ENCODE measurements at regions not wholly inside any gene's neighbourhood (a gene's known extent, or its start where the extent isn't known, plus 50 kb on each side); places are given as distances from the start of the nearest gene placed in this dataset.

DNA sequence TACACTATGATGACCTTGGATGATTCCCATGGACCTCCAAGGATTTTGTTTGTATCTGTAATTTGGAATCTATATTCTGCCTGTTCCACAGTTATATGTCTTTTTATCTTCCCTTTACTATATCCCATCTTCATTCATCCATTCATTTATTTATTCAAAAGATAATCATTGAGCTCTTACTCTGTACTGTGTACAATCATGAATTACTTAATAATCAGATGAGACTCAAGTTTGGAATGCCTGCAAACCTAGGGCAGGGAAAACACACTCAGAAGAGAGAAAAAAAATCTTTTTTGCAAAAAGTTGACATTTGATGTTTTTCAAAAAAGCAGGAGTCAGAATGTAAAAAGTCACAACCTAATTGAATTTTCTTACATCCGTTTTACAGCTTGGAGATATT, 170.2 kb upstream of the GNAI1 start:
- Histone ChIP-seq H3K4me1 (ENCODE audit: control insufficient read depth, insufficient read depth, low read length) (no peaks in the 10 kb centered on the region), H4K20me1 (ENCODE audit: control insufficient read depth, insufficient read depth) (no peaks in the 10 kb centered on the region), H3K9me3 (replicated peaks; ENCODE audit: control insufficient read depth, insufficient read depth, low read length) (no peaks in the 10 kb centered on the region), H2AFZ (ENCODE audit: control insufficient read depth, low read depth, low read length) (no peak overlapping the region), H3K4me3 (no peak overlapping the region), H3K27me3 (replicated peaks in 1 of 2; ENCODE audit: control insufficient read depth in 2 of 2, insufficient read depth in 2 of 2, low read length in 1 of 2) (no peaks in the 10 kb centered on the region), H3K9ac (ENCODE audit: control insufficient read depth, insufficient read depth, low read length) (no peak overlapping the region), H3K4me2 (ENCODE audit: control insufficient read depth, insufficient read depth) (no peak overlapping the region), H3K27ac (ENCODE audit: control insufficient read depth, insufficient read depth) (no peak overlapping the region), H3K36me3 (ENCODE audit: control insufficient read depth in 2 of 2, insufficient read depth in 2 of 2, low read length in 1 of 2) (no peaks in the 10 kb centered on the region), H3K79me2 (ENCODE audit: control insufficient read depth, insufficient read depth, low read length) (no peaks in the 10 kb centered on the region)
- in situ Hi-C loops (cut with MboI) (no loop called here), intact Hi-C loops (cut with micrococcal nuclease; ENCODE audit: unreplicated experiment) (no loop called here)
- WGBS (ENCODE audit: insufficient coverage, insufficient replicate concordance, low lambda C conversion rate, missing lambda C conversion rate): 0% methylated on average over 1 of the region's 1 CpG
- FAIRE-seq (no peak), DNase-seq (ENCODE audit: low read depth, low spot score) (no peak), ATAC-seq (no peak)
- BruUV-seq (replicated peaks): no TSS peak
- SMC1A ChIA-PET (ENCODE audit: uncharacterized antibody, unreplicated experiment): no interaction called here
- TF ChIP-seq MYB (IDR thresholded peaks at IDR 0.05; ENCODE audit: borderline replicate concordance, low read depth, low read length) (no peak), BRCA1 (IDR thresholded peaks at IDR 0.05; ENCODE audit: low read depth, low read length) (no peak), NR2C2 (IDR thresholded peaks at IDR 0.05; ENCODE audit: borderline replicate concordance, control insufficient read depth, insufficient read length, low read depth) (no peak), YBX1 (IDR thresholded peaks at IDR 0.05) (no peak), FOXM1 (IDR thresholded peaks at IDR 0.05; ENCODE audit: low read depth, low read length) (no peak), TAF1 (IDR thresholded peaks at IDR 0.05; ENCODE audit: borderline replicate concordance, low read depth, low read length) (no peak), POLR2AphosphoS5 (IDR thresholded peaks at IDR 0.05; ENCODE audit: low read length) (no peak), ZNF384 (IDR thresholded peaks at IDR 0.05; ENCODE audit: borderline replicate concordance, low read depth, low read length) (no peak), ZZZ3 (IDR thresholded peaks at IDR 0.05; ENCODE audit: control insufficient read depth, insufficient read length, low read depth) (no peak)
- TF ChIP-seq, protein P1, sequence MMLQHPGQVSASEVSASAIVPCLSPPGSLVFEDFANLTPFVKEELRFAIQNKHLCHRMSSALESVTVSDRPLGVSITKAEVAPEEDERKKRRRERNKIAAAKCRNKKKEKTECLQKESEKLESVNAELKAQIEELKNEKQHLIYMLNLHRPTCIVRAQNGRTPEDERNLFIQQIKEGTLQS (IDR thresholded peaks at IDR 0.05; ENCODE audit: borderline replicate concordance, extremely low read depth, low read depth, low read length): no peak
- TF ChIP-seq, protein P2, sequence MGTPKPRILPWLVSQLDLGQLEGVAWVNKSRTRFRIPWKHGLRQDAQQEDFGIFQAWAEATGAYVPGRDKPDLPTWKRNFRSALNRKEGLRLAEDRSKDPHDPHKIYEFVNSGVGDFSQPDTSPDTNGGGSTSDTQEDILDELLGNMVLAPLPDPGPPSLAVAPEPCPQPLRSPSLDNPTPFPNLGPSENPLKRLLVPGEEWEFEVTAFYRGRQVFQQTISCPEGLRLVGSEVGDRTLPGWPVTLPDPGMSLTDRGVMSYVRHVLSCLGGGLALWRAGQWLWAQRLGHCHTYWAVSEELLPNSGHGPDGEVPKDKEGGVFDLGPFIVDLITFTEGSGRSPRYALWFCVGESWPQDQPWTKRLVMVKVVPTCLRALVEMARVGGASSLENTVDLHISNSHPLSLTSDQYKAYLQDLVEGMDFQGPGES (IDR thresholded peaks at IDR 0.05): no peak
- TF ChIP-seq, protein P3, sequence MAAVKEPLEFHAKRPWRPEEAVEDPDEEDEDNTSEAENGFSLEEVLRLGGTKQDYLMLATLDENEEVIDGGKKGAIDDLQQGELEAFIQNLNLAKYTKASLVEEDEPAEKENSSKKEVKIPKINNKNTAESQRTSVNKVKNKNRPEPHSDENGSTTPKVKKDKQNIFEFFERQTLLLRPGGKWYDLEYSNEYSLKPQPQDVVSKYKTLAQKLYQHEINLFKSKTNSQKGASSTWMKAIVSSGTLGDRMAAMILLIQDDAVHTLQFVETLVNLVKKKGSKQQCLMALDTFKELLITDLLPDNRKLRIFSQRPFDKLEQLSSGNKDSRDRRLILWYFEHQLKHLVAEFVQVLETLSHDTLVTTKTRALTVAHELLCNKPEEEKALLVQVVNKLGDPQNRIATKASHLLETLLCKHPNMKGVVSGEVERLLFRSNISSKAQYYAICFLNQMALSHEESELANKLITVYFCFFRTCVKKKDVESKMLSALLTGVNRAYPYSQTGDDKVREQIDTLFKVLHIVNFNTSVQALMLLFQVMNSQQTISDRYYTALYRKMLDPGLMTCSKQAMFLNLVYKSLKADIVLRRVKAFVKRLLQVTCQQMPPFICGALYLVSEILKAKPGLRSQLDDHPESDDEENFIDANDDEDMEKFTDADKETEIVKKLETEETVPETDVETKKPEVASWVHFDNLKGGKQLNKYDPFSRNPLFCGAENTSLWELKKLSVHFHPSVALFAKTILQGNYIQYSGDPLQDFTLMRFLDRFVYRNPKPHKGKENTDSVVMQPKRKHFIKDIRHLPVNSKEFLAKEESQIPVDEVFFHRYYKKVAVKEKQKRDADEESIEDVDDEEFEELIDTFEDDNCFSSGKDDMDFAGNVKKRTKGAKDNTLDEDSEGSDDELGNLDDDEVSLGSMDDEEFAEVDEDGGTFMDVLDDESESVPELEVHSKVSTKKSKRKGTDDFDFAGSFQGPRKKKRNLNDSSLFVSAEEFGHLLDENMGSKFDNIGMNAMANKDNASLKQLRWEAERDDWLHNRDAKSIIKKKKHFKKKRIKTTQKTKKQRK (IDR thresholded peaks at IDR 0.05; ENCODE audit: low read depth, low read length): no peak
- TF ChIP-seq, protein P4, sequence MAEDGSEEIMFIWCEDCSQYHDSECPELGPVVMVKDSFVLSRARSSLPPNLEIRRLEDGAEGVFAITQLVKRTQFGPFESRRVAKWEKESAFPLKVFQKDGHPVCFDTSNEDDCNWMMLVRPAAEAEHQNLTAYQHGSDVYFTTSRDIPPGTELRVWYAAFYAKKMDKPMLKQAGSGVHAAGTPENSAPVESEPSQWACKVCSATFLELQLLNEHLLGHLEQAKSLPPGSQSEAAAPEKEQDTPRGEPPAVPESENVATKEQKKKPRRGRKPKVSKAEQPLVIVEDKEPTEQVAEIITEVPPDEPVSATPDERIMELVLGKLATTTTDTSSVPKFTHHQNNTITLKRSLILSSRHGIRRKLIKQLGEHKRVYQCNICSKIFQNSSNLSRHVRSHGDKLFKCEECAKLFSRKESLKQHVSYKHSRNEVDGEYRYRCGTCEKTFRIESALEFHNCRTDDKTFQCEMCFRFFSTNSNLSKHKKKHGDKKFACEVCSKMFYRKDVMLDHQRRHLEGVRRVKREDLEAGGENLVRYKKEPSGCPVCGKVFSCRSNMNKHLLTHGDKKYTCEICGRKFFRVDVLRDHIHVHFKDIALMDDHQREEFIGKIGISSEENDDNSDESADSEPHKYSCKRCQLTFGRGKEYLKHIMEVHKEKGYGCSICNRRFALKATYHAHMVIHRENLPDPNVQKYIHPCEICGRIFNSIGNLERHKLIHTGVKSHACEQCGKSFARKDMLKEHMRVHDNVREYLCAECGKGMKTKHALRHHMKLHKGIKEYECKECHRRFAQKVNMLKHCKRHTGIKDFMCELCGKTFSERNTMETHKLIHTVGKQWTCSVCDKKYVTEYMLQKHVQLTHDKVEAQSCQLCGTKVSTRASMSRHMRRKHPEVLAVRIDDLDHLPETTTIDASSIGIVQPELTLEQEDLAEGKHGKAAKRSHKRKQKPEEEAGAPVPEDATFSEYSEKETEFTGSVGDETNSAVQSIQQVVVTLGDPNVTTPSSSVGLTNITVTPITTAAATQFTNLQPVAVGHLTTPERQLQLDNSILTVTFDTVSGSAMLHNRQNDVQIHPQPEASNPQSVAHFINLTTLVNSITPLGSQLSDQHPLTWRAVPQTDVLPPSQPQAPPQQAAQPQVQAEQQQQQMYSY (CRISPR knock-in tag; IDR thresholded peaks at IDR 0.05): no peak
- CTCF ChIA-PET: no interaction called here
- RAD21 ChIA-PET (ENCODE audit: unreplicated experiment): no interaction called here
- POLR2A ChIA-PET: no interaction called here
